ENCODE measurements at regions not wholly inside any gene's neighbourhood (a gene's known extent, or its start where the extent isn't known, plus 50 kb on each side); places are given as distances from the start of the nearest gene placed in this dataset.
A peak's percentile ranks its signal among the peaks of the same experiment; 100 is the strongest.

GRCh38 chr14:71511152-71511551 is 421.1 kb upstream of the RGS6 start:
- DNase-seq = no peak

DNA sequence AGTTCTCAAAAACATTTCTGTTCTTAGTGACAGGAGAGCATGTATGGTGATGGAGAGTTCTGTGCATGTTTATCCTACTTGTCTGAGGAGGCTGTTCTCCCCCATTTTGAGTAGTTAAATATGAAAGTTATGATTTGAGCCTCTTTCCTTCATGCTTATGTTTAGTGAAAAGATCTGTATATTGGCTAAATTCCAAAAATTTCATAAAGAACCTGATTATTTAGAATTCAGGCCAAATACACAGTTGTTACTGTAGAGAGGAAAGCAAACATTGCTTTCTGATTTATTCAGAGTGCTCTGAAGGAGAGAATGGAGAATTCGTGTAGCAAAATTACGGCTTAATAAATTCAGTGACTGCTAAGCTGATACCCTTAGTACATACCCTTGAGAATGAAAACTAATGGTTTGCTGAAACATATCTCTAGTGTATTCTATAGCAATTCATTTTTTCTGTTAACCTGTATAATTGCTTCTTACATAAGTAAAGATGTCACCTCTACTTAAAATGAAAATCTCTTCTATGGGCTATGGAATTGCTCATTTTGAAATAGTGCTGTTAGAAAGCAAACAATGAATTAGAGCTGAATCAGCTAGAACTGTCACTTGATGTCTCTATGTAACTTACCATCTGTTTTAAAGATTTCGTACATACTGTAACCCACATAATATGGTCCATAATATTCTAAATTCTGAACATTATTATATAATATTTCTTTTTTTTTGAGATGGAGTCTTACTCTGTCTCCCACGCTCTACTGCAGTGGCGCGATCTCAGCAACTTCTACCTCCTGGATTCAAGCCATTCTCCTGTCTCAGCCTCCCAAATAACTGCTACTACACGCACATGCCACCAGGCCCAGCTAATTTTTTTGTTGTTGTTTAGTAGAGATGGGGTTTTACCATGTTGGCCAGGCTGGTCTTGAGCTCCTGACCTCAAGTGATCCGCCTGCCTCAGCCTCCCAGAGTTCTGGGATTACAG is 417.0 kb upstream of the RGS6 start:
- no peak for DNase-seq

- DNase-seq = no peak
These were observed 410.7 kb upstream of the RGS6 start for GRCh38 chr14:71521238-71522135.

- peak; percentile 76 for DNase-seq
These were observed 408.5 kb upstream of the RGS6 start for GRCh38 chr14:71523630-71524319.

- peak; percentile 5 for DNase-seq
These were observed 407.8 kb upstream of the RGS6 start for GRCh38 chr14:71524320-71524982.

GRCh38 chr14:71525663-71526221 is 406.5 kb upstream of the RGS6 start:
- no peak for DNase-seq

- DNase-seq = no peak
These were observed 405.8 kb upstream of the RGS6 start for GRCh38 chr14:71526388-71526787.

GRCh38 chr14:71527838-71528237 is 404.4 kb upstream of the RGS6 start:
- no peak for DNase-seq

- DNase-seq = no peak
These were observed 402.4 kb upstream of the RGS6 start for GRCh38 chr14:71529848-71530247.

GRCh38 chr14:71532344-71532743 is 399.9 kb upstream of the RGS6 start:
- DNase-seq = no peak

GRCh38 chr14:71532790-71533189 is 399.4 kb upstream of the RGS6 start:
- DNase-seq = no peak

DNA sequence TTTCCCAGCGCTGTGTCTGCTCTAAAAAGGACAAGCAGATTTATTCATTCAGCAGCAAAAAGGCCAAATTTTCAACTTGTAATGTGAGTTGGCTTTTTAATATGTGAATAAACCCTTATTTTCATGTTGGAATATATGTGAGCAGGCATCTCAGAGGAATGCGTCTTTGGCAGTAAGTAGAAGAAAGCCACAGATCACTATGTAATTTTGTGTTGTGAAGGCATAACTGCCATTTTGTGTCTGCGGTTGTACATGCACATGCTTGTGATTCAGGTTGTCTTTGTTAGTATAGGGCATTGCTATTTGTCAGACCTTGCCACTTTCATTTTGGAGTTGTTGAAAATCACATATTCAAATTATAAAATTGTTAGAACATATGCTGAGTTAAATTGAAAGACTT is 398.8 kb upstream of the RGS6 start:
- no peak for DNase-seq

DNA sequence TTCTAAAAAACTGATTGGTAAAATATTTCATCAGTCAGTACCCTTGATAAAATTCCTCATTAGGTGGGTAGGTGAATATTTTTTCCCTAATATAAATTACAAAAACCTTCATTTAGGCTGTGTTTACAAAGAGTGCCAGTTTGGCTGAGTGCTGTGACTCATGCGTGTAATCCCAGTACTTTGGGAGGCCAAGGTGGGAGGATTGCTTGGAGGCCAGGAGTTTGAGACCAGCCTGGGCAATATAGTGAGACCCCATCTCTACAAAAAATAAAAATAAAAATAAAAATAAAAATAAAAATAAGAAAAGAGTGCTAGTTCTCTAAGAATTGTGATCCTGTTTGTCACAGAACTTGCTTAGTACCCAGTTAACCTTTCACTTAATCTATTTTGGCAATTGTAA is 398.4 kb upstream of the RGS6 start:
- DNase-seq = no peak

- no peak for DNase-seq
These were observed 397.7 kb upstream of the RGS6 start for GRCh38 chr14:71534506-71534905.

GRCh38 chr14:71536015-71536740 is 396.1 kb upstream of the RGS6 start:
- no peak for DNase-seq

DNA sequence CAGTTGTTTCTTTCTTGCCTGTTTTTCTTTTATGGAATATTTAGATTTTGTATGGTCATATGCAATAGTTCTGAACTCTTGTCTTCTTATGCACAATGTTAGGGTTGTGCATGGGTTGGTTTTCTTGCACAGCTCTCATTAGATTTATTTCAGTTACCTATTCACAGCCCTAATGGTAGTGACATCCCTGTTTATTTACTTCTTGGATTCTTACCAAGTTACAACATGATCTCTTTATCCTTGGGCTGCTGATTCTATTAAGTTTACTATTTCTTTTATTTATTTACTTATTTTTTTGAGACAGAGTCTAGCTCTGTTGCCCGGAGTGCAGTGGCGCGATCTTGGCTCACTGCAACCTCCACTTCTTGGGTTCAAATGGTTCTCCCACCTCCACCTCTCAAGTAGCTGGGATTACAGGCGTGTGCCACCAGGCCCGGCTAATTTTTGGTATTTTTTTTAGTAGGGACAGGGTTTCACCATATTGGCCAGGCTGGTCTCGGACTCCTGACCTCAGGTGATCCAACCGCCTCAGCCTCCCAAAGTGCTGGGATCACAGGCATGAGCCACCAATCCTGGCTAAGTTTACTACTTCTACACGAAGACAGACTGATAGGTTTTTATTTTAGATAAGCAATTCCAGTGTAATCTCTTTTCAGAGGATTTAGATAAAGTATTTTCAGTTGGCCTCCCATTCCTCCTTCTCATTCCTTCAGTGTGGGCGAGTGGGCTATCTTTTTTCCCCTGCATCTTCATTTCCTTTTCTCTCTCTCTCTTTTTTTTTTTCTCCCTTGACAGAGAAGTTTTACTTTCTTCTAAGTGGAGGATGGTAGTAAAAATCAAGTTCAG is 395.1 kb upstream of the RGS6 start:
- no peak for DNase-seq

GRCh38 chr14:71538288-71538687 is 393.9 kb upstream of the RGS6 start:
- no peak for DNase-seq

GRCh38 chr14:71538938-71539649 is 393.1 kb upstream of the RGS6 start:
- DNase-seq = no peak

- DNase-seq = no peak
These were observed 392.5 kb upstream of the RGS6 start for GRCh38 chr14:71539650-71540285.

All from activated CD4-positive, alpha-beta T cell treated with anti-CD3 and anti-CD28 coated beads, Interleukin-10, Interleukin-2, amounts not matched to agents 100 ng/mL and 50 ng/mL, durations not matched to agents 16 hours and 8 hours (primary cell).